HepG2 (cell line): ENCODE measurements at regions not wholly inside any gene's neighbourhood (a gene's known extent, or its start where the extent isn't known, plus 50 kb on each side); places are given as distances from the start of the nearest gene placed in this dataset.

Source experiments
- CERS6 ChIP-seq: sonication (generic); formaldehyde crosslinking; IDR thresholded peaks from 2 replicates; pipeline ENCODE4 v1.5.0; 2020; ENCODE audit warnings: missing genetic modification reagents
- DMAP1 ChIP-seq: IDR thresholded peaks from 2 replicates; pipeline ENCODE4 v1.6.1; 2016
- FOXM1 ChIP-seq: sonication (generic); formaldehyde crosslinking; IDR thresholded peaks from 2 replicates; pipeline ENCODE4 v1.5.0; 2020; ENCODE audit warnings: missing genetic modification reagents
- KLF16 ChIP-seq, 2 experiments: sonication (generic) in 1 of 2; formaldehyde crosslinking in 1 of 2; IDR thresholded peaks; 2 replicates each; pipeline versions ENCODE4 v1.6.1 to v1.8.0; 2016 to 2023; ENCODE audit warnings: missing genetic modification reagents in 2 of 2, missing compliant biosample characterization in 1 of 2
- KMT2B ChIP-seq: IDR thresholded peaks from 2 replicates; pipeline ENCODE4 v1.6.1; 2016; ENCODE audit warnings: missing genetic modification reagents, missing compliant biosample characterization
- MIXL1 ChIP-seq: IDR thresholded peaks from 2 replicates; pipeline ENCODE4 v1.6.1; 2016
- PAWR ChIP-seq: sonication (generic); formaldehyde crosslinking; IDR thresholded peaks from 2 replicates; pipeline ENCODE4 v1.4.0; 2020; ENCODE audit warnings: missing genetic modification reagents, mild to moderate bottlenecking, borderline replicate concordance
- PBX3 ChIP-seq: sonication (generic); formaldehyde crosslinking; IDR thresholded peaks from 2 replicates; pipeline ENCODE4 v1.8.1; 2023; ENCODE audit warnings: missing genetic modification reagents, inconsistent platforms, borderline replicate concordance
- REST ChIP-seq, 2 experiments: IDR thresholded peaks; 2 replicates each; pipeline ENCODE4 v1.6.1; 2011 to 2012; ENCODE audit warnings: low read length in 2 of 2, borderline replicate concordance in 1 of 2, low read depth in 1 of 2, mild to moderate bottlenecking in 1 of 2, moderate library complexity in 1 of 2
- STAT6 ChIP-seq: sonication (generic); formaldehyde crosslinking; IDR thresholded peaks from 2 replicates; pipeline ENCODE4 v1.4.0; 2020; ENCODE audit warnings: missing genetic modification reagents, mild to moderate bottlenecking, borderline replicate concordance
- THAP7 ChIP-seq: sonication (generic); formaldehyde crosslinking; IDR thresholded peaks from 2 replicates; pipeline ENCODE4 v1.8.1; 2023; ENCODE audit warnings: mild to moderate bottlenecking, missing genetic modification reagents
- ZBTB3 ChIP-seq: sonication (generic); formaldehyde crosslinking; IDR thresholded peaks from 2 replicates; pipeline ENCODE4 v1.4.0; 2020; ENCODE audit warnings: low read depth, mild to moderate bottlenecking, moderate library complexity, missing genetic modification reagents, borderline replicate concordance
- ZFP41 ChIP-seq: sonication (generic); formaldehyde crosslinking; IDR thresholded peaks from 2 replicates; pipeline ENCODE4 v1.4.0; 2020; ENCODE audit warnings: mild to moderate bottlenecking, missing genetic modification reagents, borderline replicate concordance
- ZFP62 ChIP-seq: sonication (generic); formaldehyde crosslinking; IDR thresholded peaks from 2 replicates; pipeline ENCODE4 v1.4.0; 2020; ENCODE audit warnings: missing genetic modification reagents
- ZNF138 ChIP-seq: sonication (generic); formaldehyde crosslinking; IDR thresholded peaks from 2 replicates; pipeline ENCODE4 v1.5.0; 2020; ENCODE audit warnings: mild to moderate bottlenecking, low read depth, missing genetic modification reagents
- ZNF264 ChIP-seq: sonication (generic); formaldehyde crosslinking; IDR thresholded peaks from 2 replicates; pipeline ENCODE4 v1.4.0; 2020; ENCODE audit warnings: missing genetic modification reagents
- ZNF530 ChIP-seq: sonication (generic); formaldehyde crosslinking; IDR thresholded peaks from 2 replicates; pipeline ENCODE4 v1.5.0; 2020; ENCODE audit warnings: low read depth, mild to moderate bottlenecking, missing genetic modification reagents
- ZNF570 ChIP-seq: sonication (generic); formaldehyde crosslinking; IDR thresholded peaks from 2 replicates; pipeline ENCODE4 v1.4.0; 2020; ENCODE audit warnings: mild to moderate bottlenecking, missing genetic modification reagents, borderline replicate concordance
- ZNF674 ChIP-seq: sonication (generic); formaldehyde crosslinking; IDR thresholded peaks from 2 replicates; pipeline ENCODE4 v1.5.0; 2020; ENCODE audit warnings: low read depth, mild to moderate bottlenecking, missing genetic modification reagents
- ZNF850 ChIP-seq: sonication (generic); formaldehyde crosslinking; conservative IDR thresholded peaks from 2 replicates; pipeline ENCODE4 v1.9.0; 2021; ENCODE audit warnings: mild to moderate bottlenecking, missing genetic modification reagents

GRCh38 chr10:78458983-78459638 lies 425.4 kb downstream of the RPS24 start (continued):
- no peak for TF ChIP-seq CERS6 (CRISPR knock-in tag)
- TF ChIP-seq KMT2B (CRISPR knock-in tag) = peak; percentile 55; the same call in 1 of the 2 replicates
- no peak for TF ChIP-seq PAWR (CRISPR knock-in tag)
- TF ChIP-seq PBX3 (CRISPR knock-in tag) = no peak
- peak in 1 of 2 experiments; percentile 80; a peak in 2 of 4 replicates for TF ChIP-seq REST (IDR thresholded peaks at IDR 0.05; ENCODE audit: borderline replicate concordance in 1 of 2, low read depth in 1 of 2, low read length in 2 of 2)
- peak; percentile 99 for TF ChIP-seq MIXL1 (CRISPR knock-in tag)
- no peak for TF ChIP-seq ZNF850
- TF ChIP-seq STAT6 (CRISPR knock-in tag) = peak; percentile 88; the same call in 1 of the 2 replicates
- TF ChIP-seq FOXM1 (CRISPR knock-in tag) = no peak
- TF ChIP-seq THAP7 = no peak
- 0 out of 2 replicates have a peak, but pooled peaks have one; percentile 63 for TF ChIP-seq ZBTB3
- TF ChIP-seq ZNF264 (CRISPR knock-in tag) = peak; percentile 83
- no peak for TF ChIP-seq ZNF530 (CRISPR knock-in tag)
- TF ChIP-seq ZNF138 (CRISPR knock-in tag) = no peak
- TF ChIP-seq ZNF570 (CRISPR knock-in tag) = no peak
- TF ChIP-seq KLF16 (CRISPR knock-in tag; IDR thresholded peaks at IDR 0.05) = peak in 1 of 2 experiments; percentile 98; a peak in 2 of 4 replicates
- no peak for TF ChIP-seq ZFP62 (CRISPR knock-in tag)
- no peak for TF ChIP-seq ZFP41 (CRISPR knock-in tag)
- TF ChIP-seq DMAP1 = peak; percentile 78; the same call in 1 of the 2 replicates
- no peak for TF ChIP-seq ZNF674
